ENCODE measurements at regions not wholly inside any gene's neighbourhood (a gene's known extent, or its start where the extent isn't known, plus 50 kb on each side); places are given as distances from the start of the nearest gene placed in this dataset.

DNA sequence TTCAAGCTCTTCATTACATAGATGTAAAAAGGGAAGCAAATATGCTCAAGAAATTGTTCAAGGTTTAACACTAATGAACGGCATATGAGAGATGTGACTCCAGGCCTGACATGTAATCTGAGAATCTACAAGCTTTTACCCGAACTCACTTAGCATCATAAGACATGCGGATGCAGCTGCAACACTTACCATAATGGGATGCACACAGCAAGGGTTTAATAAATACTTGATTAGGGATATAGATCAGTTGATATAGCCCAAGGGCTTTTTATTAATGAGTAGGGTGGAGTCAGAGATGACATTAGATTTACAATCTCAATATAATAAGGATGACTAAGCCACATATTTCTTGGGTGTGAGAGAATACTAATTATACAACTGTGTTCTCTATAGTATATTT is 2215.5 kb downstream of the MAT2B start:
- no peak for DNase-seq

DNA sequence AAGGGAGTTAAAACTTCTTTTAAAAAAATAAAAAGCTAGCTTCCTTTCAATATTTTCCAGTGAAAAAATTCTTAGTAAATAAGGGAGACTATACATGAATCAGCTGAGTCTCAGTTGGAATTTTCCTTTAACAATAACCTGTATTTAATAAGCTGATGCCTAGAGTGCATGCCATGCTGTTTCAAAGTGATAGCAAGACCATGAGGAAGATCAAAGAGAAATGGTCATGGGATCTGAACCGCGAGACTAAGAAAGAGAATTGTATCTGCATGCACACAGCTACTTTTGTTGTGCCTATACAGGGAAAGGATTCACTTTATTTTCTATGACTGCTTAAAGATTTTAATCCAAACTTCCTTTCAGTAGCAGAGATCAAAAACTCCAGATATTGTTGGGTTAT is 2217.0 kb downstream of the MAT2B start:
- no peak for DNase-seq

DNA sequence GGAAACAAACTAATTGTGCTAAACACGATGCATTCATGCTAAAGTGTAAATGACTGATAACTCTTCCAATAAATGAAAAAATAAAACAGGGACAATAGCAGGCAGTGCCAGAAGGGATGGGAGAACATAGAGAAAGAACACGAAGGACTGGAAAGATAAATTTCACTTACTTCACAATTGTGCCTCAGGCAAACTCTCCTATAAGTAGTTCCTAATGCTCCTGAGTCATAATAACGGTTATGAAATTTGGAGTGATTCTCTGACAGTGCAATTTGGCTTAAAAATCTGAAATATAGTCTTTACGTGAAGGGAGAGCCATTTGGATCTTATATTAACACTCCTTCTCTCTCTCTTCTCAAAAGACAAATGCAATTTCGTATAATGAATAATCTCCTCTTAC is 2218.5 kb downstream of the MAT2B start:
- DNase-seq = no peak

DNA sequence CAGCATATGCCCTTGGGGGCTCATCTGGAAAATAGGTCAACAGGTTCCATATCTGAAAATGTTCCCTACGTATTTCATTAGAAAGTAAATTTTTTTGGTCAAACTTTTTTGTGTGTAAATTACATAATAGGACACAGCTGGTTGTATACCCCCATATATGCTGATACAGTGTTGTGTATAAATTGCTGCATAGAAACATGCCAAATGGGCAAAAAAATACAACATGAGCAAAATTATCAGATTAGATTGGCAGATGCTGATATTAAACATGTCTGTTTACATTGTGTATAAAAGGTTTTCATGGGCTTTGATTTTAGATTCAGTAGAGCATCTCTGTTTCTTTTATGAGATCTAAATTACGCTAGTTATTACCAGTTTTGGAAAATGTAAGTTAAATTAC is 2223.0 kb downstream of the MAT2B start:
- no peak for DNase-seq

DNA sequence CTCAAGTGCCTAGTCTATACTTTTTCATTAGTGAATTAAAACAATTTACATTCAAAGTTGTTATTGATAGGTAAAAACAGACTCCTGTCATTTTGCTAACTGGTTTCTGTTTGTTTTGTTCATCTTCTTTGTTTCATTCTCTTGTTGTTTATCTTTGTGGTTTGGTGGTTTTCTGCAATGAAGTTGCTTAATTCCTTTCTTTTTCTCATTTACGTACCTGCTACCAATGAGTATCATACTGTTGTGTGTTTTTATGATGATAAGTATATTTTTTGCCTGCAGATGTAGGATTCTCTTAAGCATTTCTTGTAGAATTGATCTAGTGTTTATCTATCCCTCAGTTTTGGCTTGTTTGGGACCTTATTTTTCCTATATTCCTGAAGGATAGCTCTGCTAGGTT is 2230.0 kb downstream of the MAT2B start:
- DNase-seq = no peak

DNA sequence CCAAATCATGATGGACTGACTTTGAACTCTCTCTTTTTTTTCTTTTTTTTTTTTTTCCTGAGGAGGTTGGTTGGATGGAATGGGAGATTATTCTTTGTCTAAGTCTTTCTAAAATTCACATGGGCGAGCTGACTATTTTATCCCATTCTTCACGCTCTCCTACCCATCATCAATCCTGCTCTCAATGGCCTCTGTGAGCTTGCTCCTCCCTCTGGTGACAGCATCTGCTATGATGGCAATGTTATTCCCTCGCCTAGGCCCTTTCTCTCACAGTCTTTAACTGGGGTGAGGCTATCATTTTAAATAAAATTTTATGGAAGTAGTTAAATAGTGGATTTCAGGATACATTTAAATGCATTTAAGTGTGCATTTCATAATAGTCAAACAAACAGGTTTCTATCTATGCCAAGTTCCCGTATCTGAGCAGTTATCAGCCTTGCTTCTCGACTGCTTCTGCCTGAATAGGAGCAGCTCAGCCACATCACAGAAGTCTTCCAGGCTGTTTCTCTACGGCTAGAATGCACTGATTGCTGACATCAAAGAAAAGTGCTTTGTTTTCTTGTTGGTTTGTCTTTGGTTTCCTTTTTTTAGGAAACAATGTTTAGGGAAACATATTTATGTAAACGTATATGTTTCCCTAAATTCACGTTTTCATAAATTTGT is 2233.8 kb downstream of the MAT2B start:
- DNase-seq = no peak

DNA sequence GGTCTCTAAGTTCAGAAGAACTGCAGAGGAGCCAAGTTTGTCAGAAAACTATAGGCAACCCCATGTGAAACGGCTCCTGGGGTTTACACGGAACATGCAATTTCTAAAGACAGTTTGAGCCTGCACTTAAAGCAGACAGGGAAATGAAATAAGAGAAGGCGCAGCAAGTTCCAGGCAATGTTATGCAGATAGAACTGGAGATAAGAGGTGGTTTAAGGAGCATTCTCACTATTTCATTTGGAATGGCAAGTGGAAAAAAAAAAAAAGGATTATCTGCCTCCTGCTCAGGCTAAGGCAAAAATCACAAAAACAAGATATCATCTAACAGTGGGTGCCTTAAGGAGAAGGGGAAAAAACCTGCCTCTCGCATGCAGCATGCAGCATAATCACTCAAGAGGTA is 2252.4 kb downstream of the MAT2B start:
- no peak for DNase-seq

DNA sequence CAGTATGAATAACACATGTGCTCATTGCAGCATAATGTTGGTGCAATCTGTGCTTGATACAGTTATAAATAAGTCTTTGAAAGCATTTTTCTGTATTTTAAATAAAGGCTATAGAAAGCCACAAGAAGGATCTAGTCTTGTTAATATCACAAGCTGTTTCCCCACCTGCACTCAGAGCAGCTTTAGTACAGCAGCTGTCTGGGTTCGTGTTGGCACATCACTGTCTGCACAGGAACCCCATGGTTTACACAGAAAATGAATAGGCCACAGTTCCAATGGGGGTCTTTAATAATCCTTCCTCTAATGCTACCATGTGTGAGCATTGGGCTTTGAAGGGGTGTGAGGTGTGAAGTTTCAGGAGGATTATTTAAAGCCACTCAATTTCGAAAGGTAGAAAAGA is 2269.7 kb downstream of the MAT2B start:
- peak in 1 of 58 donors; percentile 0 for DNase-seq

DNA sequence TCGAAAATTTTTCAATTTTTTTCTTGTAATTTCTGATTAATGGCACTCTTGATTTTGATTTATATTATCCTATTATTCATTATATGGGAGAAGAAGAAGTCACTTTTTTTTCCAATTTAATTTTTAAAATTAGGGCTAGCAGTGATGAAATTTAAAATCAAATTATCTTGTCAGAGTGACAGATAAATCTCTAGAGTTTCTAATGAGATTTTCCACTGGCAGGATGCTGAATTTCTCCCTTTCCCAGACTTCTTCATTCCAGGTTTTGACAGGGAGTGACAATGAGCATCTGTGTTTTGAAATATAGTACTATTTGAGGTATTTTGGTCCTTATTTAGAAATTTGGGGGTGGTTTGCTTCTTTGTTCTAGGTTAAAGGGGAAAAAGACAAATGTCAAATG is 2274.1 kb downstream of the MAT2B start:
- no peak for DNase-seq

DNA sequence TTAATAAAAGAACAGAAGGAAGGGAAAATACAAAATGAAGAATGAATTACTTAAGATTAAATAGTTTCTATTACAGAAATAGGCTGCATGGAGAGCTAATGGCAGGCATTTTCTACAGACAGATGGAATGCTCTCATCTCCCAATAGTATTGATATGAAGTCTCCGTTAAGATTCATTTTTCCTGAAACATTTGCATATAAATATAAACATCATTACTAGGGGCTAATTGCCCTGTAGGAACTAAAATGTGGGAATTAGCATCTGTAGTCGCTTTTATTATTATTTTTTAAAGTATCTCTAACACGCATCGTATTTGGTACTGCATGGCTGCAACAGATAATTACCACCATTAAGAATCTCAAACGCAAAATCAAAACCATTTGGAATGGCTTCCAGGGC is 2275.5 kb downstream of the MAT2B start:
- DNase-seq = no peak

DNA sequence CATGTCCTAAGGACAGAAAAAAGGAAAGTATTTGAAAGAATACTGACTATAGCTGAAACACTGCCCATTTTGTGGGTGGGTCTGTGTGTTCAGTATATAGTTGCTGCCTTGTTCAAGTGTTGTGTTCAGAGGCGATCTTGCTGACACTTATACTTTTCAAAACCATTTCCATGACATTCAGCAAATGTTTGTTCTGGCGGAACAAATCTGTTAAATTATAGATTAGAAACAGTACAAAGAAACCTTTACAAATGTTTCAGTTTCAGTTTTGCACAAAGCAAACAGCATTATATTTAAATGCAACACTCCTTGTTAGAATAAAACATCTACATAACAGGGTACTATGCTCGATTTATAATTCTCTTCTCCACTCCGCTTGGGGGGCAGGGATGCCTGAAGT is 2276.3 kb downstream of the MAT2B start:
- DNase-seq = no peak

DNA sequence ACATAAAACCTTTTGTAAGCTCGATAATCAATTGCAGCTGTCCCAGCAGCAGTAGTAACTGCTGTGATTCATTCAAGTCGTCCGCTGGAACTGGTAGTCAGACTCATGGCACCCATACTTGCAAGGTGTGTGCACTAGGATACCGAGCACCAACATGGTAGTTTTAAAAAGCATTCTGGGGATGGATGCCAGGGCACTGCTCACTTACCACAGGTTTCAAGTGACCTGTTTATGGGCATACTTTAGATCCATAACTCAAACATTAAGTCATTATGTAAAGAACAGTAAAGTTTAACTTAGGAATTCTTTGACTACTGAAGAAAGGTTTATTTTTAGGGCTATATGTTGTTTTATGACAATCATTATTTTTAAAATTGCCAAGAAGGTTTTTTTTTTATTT is 2277.6 kb downstream of the MAT2B start:
- no peak for DNase-seq

DNA sequence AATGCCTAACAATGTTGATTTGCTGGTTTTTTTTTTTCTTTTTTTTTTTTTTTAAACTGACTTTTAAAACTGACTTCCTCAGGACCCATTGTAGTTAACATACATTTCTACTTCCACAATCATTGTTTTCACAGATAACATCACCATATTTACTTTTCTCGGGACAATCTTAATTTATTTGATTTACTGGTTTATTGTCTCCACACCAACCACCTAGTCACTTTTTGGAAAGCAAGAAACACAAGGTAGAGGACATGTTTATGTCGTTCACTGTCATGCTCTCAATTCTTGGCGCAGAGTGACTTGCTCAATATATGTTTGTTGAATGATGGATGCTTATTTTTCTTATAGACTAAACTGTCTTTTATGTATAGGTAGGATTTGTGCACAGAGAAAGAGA is 2280.7 kb downstream of the MAT2B start:
- DNase-seq = no peak

DNA sequence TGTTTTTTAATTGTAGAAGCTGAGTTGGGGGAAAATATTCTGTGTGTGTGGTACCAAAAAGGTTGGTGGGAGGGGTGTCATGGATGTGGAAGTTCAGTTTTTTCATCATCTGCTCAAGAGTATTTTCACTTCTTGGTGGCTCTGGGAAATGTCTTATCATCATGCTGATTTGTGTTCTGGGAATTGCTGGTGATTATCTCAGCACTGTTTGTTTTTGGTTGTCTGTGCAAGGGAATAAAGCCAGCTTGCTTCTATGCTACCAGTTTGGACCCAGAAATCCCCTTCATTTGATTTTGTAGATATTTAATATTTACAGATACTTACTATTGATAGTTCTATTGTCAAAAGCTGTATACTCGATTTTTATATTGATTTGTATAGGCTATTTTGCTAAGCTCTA is 2289.7 kb downstream of the MAT2B start:
- DNase-seq = no peak

DNA sequence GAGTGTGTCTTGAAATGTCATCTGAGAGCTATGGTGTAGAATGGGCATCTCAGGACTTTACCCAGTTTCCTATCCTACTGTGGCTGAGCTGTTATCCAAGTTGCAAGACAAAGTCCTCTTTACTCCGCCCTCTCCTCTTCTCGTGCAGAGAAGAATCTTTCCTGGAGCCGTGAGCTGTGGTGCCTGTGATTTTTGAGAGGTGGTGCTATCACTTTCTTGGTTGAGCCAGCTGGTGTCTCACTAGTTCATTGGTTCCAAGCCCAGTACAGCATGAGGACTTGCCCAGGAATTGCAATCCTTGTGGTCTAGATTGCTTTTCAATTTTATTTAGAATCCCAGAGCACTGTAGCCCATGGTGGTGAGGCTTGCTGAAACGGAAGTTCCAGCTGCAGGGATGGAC is 2300.3 kb downstream of the MAT2B start:
- no peak for DNase-seq

DNA sequence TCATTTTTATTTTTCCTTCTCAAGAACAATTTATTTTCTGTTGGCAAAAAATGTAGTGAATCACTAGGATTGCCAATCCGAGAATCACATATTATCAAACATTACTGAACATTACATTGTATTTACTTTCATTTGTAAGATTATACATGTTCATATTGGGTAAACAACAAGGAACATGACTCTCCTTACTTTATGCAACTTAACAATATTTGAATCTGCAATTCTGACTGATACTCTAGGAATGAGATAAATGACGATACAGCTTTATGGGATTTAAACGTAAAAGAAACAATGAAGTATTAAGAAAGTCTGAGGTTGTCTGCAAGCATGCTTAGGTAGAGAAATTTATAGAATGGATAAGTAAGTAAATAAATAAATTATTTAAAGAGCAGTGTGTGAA is 2302.9 kb downstream of the MAT2B start:
- no peak for DNase-seq

DNA sequence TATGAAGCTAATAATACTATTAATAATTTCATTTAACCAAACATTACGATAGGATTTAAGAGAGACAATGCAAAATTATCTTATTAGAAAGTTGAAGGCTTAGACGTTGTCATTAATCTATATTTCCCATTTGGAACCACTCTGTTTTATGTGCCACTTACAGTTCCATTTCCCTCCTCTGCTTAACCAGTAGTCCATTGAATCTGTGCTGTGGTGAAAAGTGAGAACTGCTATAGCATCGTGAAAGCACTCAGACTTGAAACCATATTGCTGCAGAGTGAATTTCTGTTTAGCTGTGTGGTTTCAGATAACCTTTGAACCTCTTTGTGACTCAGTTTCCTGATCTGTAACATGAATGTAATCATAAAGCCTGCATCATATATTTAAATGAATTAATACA is 2304.5 kb downstream of the MAT2B start:
- no peak for DNase-seq

DNA sequence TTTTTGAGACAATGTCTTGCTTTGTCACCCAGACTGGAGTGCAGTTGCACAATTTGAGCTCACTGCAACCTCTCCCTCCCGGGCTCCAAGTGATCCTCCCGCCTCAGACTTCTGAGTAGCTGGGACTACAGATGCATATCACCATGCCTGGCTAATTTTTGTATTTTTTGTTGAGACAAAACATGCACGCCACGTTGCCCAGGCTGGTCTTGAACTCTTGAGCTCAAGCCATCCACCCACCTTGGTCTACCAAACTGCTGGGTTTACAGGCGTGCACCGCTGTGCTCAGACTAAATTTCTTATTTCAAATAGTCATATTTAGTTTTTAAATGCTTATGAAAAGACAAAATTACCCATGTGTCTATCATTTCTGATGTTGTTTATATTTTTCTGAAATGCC is 2324.1 kb downstream of the MAT2B start:
- DNase-seq = no peak

DNA sequence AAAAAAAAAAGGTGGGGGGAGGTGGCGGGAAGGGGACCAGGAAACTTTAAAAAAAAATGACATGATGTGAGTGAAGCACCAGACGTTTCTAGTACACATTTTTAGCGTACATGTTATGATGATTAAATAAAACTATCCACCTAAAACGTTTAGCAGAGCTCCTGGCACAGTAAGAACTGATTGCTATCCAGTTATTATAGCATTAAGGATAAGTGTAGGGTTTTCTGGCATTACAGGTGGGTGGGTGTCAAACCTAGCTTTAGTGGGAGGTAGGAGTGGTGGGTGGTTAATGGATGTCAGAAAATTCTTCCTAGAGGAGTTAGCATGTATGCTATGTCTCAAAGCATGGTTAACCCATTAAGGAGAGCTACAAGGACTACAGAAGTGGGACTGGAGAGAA is 2329.5 kb downstream of the MAT2B start:
- no peak for DNase-seq

DNA sequence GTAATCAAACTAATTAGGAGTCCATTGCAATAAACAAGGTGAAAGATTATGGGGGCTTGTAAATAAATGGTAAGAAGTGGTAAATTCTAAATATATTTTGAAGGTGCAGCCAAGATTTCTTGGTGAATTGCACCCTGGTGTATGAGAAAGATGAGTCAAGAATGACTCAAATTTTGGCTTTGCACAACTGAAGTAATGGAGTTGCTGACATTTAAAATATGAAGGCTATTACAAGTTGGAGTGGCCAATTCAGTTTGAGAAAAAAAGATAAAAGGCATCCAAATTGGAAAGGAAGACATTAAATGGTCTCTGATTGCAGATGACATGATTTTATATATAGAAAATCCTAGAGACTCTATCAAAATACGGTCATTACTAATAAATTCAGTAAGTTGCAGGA is 2330.6 kb downstream of the MAT2B start:
- no peak for DNase-seq

DNA sequence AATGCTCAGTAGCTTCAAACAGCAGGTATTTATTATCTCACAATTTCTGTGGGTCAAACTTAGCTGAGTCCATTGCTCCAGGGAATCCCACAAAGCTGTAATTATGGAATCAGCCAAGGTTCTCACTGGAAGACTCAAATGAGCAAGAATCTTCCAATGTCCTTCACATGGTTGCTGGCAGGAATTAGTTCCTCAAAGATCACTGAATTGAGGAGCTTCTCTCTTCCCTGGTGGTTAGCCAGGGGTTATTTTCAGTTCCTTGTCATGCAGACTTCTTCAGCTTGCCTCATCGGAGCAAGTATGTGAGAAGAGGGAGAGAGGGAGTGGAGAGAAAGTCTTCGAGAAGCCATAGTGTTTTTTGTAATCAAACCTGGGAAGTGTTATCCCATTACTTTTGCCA is 2331.9 kb downstream of the MAT2B start:
- no peak for DNase-seq

DNA sequence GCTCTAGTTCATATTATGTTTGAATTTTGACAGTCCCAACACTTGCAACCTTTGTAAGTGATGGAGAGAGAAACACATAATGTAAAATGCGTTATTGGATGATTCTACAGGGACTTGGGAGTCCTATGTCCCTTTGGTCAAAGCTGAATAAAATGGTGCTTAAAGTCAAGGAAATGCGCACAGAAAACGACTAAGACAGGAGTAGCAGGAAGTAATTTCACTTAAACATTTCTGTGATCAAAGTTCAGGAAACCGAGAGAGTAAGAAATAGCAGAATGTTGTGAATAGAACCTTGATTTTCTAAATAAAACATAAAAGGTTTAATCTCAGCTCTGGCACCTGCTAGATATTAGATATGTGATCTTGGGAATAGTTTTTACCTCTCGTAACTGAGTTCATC is 2339.2 kb downstream of the MAT2B start:
- no peak for DNase-seq

DNA sequence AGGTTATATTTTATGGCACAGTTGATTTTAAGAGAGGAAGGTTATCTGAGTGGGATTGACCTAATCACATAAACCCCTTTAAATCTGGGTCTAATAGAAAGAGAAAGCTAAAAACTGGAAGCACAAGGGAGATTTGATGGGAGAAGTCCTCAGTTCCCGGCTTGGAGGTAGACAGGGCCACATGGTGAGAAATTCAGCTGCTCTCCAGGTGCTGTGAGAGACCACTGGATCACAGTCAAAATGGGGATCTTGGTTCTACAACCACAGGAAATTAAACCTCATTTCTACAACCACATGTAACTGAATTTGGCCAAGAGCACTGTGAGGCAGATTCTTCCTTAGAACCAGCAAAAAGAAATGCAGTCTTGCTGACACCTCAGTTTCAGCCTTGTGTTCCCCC is 2352.7 kb downstream of the MAT2B start:
- DNase-seq = no peak

DNA sequence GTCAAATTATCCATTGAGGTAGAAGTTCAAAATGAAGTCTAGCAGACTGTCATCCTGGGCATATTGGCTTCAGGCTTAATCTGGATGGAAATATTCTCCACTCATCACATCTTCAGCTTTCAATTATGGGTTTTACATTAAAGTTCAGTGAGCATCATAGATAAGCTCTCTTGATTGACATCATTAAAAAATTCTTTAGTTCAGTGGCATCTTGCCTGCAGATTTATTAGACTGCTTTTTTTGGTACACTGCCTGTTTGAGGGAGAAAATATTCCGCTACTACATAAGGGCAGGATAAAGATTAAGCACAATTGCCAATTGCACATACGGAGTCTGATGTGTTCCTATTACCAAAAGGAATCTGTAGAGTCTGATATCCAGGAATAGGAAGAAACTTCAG is 2353.8 kb downstream of the MAT2B start:
- no peak for DNase-seq
